ENCODE measurements at regions not wholly inside any gene's neighbourhood (a gene's known extent, or its start where the extent isn't known, plus 50 kb on each side); places are given as distances from the start of the nearest gene placed in this dataset.

GRCh38 chr7:156529956-156530355 lies 110.6 kb upstream of the RNF32 start:
- TF ChIP-seq GATA3 (IDR thresholded peaks at IDR 0.05; ENCODE audit: low read depth, low read length), result no peak
- TF ChIP-seq GATA2 (IDR thresholded peaks at IDR 0.05; ENCODE audit: low read depth, low read length), result no peak

Data from SH-SY5Y (cell line).